Urinary bladder (tissue), 3 donors: ENCODE measurements at regions not wholly inside any gene's neighbourhood (a gene's known extent, or its start where the extent isn't known, plus 50 kb on each side); places are given as distances from the start of the nearest gene placed in this dataset.

Source experiments
- DNase-seq: peaks from one replicate; pipeline ENCODE4 v3.0.0-alpha.2; 2015; ENCODE audit errors: extremely low spot score
- H3K27ac ChIP-seq: one replicate; pipeline ENCODE4 v1.5.1; 2013; ENCODE audit warnings: low read depth, mild to moderate bottlenecking, moderate library complexity
- H3K36me3 ChIP-seq: one replicate; pipeline ENCODE4 v1.6.1; 2013; ENCODE audit warnings: mild to moderate bottlenecking, moderate library complexity; ENCODE audit not compliant: insufficient read depth
- H3K4me1 ChIP-seq: one replicate; pipeline ENCODE4 v1.6.1; 2013; ENCODE audit warnings: mild to moderate bottlenecking, moderate library complexity; ENCODE audit not compliant: insufficient read depth
- H3K4me3 ChIP-seq: one replicate; pipeline ENCODE4 v1.5.1; 2013; ENCODE audit warnings: low read depth, low read length
- WGBS: extraction: QIAGEN DNeasy Blood & Tissue Kit; methylation state at CpG from one replicate; pipeline ENCODE4 v1.1.7; 2013; 5-methylcytosine and 5-hydroxymethylcytosine counted together
- donor health status: healthy with polysubstance abuse.
- donor health status: healthy.

DNA sequence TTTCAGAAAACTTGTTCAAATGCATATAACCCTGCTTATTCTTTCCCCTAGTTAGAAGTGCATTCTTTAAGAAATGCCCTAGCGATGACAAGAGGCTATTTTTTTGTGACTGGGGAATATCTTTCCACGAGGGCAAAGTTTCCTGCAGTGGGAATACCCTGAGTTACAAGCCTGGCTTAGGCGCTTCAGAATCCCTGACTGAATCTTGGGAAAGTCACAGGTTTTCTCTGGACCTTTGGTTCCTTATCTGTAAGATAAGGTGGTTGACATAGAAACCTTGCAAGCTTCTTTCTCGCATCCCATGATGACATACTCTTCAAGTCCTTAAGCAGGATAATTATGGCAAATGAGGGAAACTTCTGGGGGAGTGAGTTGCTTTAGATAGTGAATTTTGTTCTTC is 80.5 kb upstream of the FZD8 start:
- Histone ChIP-seq H3K36me3 (no peaks in the 10 kb centered on the region), H3K4me3 (no peak overlapping the region), H3K27ac (no peak overlapping the region), H3K4me1 (no peaks in the 10 kb centered on the region)
- WGBS = 73% methylated on average over 4 of the region's 4 CpGs
- DNase-seq = no peak

DNA sequence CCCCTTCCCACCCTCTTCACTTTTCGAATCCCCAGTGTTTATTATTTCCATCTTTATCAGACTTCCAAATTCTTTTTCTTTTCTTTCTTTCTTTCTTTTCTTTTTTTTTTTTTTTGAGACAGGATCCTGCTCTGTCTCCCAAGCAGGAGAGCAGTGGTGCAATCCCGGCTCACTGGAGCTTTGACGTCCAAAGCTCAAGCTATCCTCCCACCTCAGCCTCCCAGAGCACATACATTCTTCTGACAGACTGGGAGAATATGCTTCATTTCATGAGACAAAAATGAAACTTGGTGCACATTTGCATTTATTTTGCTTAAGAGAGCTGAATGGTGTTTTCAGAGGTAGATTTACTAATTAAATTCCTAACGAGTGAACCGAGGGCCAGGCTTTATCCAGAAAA is 80.1 kb upstream of the FZD8 start:
- WGBS = 90% methylated on average over 5 of the region's 5 CpGs
- Histone ChIP-seq H3K36me3 (no peaks in the 10 kb centered on the region), H3K4me1 (no peaks in the 10 kb centered on the region), H3K27ac (no peak overlapping the region), H3K4me3 (no peak overlapping the region)
- no peak for DNase-seq

DNA sequence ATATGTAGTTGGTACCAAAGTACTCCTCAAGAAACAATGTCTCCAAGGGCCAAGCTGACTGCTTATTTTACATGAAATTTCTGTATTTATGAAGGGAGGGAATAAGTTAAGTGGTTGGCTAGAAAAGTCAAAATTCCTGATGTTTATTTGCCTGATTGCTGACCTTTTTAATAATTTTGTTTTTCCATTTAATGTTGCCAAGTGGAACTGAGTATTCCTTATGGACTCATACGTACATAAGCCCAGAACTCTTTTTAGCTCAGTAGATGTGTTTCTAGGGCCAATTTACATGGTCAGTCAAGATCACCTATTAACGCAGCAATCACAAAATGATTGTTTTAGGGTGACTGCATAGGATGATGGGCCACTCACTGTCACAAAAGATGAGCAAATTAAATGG is 78.3 kb upstream of the FZD8 start:
- DNase-seq = no peak
- Histone ChIP-seq H3K36me3 (no peaks in the 10 kb centered on the region), H3K4me3 (no peak overlapping the region), H3K27ac (no peak overlapping the region), H3K4me1 (no peaks in the 10 kb centered on the region)
- 79% methylated on average over 2 of the region's 2 CpGs for WGBS

DNA sequence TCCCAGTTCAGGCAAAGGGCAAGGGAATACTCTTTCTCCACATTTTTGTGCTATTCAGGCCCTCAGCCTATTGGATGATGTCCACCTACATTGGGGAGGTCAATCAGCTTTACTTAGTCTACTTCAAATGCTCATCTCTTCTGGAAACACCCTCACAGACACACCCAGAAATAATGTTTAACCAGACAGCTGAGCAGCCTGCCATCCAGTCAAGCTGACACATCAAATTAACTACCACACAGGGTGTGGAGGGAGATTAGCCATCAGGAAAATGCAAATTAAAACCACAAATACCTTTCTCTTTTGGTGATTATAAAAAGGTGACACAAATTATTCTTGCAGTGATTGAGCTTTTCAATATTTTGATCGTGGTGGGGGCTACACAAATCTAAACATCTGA is 74.7 kb upstream of the FZD8 start:
- H3K36me3 ChIP-seq = no peaks in the 10 kb centered on the region
- H3K4me3 ChIP-seq = no peak overlapping the region
- 81% methylated on average over 1 of the region's 1 CpG for WGBS
- no peak overlapping the region for H3K27ac ChIP-seq
- no peak for DNase-seq
- no peaks in the 10 kb centered on the region for H3K4me1 ChIP-seq

DNA sequence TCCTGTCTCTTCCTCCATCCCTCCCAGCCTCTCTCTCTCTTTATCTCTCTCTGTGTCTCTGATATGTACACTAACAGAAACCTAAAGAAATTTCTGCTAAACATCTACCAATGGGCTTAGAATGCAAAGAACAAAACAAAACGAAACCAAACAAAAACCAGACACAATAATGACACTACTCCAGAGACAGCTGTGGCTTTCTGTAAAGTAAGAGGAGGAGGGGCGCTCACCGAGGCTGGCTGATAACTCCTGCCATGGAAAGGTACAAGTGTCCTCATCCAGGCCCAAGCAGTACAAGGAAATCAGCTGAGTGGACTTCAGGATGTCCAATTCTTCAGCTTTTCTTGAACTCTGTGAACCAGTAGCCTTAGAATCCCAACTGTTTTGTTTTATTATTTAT is 70.4 kb upstream of the FZD8 start:
- no peak overlapping the region for H3K4me3 ChIP-seq
- H3K27ac ChIP-seq = no peak overlapping the region
- no peaks in the 10 kb centered on the region for H3K36me3 ChIP-seq
- DNase-seq = no peak
- H3K4me1 ChIP-seq = no peaks in the 10 kb centered on the region
- 61% methylated on average over 3 of the region's 3 CpGs for WGBS

DNA sequence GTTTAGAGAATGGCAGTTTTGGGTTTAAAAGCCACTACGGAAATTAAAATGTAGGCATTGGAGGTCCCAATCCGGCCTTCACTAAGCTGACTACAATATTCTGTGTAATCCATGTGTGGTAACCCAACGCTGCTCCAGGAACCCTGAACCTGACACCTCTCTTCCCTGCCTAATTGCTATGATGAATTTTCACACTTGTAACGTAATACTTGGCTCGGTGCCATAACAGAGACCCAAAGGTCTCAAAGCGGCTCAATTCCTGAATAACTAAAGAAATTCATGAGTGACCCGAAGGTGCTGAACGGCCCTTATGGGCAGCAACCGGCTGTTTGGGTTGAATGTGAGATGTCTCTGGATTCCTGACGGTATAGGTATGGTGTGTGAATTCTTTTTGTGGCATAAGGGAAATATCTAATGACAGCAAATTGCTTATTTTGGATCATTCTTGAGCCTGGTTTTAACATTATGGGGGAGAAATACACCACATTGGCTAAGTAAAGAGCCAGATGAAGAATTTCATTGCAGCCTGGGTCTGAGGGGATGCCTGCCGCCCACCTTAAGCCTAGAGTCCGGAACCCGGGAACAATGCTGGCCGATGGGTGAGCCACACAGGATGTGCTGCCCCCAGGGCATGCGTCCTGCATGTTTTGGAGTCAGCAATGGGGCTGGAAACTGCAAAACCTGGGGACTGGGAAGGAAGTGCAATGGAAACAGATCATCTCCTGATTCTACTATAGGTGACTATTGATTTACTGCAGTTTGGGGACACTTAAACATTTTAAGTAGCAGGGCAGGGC is 69.7 kb upstream of the FZD8 start:
- WGBS = 81% methylated on average over 15 of the region's 15 CpGs
- no peak overlapping the region for H3K27ac ChIP-seq
- no peaks in the 10 kb centered on the region for H3K4me1 ChIP-seq
- no peak for DNase-seq
- H3K36me3 ChIP-seq = no peaks in the 10 kb centered on the region
- H3K4me3 ChIP-seq = no peak overlapping the region

DNA sequence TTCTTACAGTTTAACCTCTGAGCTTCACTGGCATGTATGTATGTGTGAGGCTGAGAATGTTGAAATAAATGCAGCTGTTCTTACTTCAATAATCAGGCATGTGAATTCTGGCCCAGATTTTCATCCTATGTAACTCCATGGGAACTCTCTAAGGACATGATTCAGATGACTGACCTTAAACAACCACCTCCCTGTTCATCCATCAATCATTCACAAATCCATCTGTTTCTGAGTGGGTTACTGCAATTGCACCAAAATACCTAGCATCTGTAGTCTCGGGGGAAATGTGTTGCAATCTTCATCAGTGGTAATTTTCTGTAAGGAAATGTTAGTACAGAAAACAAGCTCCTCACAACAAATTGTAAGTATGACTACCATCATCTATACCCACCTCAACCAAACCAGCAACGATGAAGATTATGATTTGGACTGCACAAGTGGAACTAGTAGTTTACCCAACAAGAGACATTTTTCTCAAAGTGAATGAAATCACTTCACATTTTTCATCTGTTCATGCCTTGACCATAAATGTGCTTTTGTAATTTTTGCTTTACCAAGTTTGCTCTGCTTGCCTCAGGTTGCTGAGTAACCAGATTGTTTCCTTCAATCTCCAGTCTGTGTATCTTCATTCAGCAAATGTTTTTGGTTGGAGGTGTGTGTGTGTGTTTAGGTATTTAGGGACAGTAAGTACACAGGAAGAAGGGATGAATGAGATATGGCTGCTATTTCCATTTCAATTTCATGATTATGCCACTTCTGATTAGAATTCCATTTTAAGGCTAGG is 65.7 kb upstream of the FZD8 start:
- Histone ChIP-seq H3K27ac (no peak overlapping the region), H3K4me1 (no peaks in the 10 kb centered on the region), H3K36me3 (no peaks in the 10 kb centered on the region), H3K4me3 (no peak overlapping the region)
- DNase-seq = no peak
- WGBS = 90% methylated on average over 2 of the region's 2 CpGs

DNA sequence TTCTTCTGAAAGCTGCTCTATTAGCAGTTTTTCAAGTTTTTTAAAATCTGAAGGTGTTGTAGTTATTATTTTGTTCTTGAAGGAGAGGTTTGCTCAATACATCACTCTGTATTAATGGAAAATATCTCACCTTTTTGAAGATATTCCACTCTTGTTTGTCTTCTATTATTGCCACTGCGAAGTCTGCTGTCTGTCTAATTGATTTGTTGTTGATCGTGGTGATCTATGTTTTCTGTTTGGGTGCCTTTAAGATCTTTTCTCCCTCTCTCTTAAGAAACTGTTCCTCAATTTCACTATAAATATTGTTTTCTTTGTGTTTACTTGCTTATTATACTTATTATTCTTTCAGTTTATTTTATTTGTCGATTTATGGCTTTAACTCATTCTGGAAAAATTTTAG is 64.9 kb upstream of the FZD8 start:
- 95% methylated on average over 3 of the region's 3 CpGs for WGBS

DNA sequence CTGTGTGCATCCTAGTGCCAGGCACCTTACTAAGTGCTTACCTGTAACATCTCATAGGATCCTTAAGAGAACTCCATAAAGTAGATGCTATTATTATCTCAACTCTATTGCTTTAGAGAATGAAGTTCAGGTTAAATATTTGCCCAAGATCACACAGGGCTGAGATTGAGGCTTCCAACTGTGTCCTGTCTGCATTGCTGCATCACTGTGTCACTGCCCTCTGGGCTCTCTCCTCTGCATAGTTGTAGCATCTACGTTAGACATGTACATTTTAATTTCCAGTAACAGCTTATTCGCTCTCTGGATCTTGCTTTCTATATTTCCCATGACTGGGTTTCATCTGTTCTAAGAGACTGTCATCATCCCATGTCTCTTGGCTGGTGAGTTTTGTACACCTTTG is 63.6 kb upstream of the FZD8 start:
- Histone ChIP-seq H3K4me1 (no peaks in the 10 kb centered on the region), H3K36me3 (no peaks in the 10 kb centered on the region), H3K27ac (no peak overlapping the region), H3K4me3 (no peak overlapping the region)
- DNase-seq = no peak
- 87% methylated on average over 2 of the region's 2 CpGs for WGBS

More for the DNA sequence above, 64.9 kb upstream of the FZD8 start:
- Histone ChIP-seq H3K27ac (no peak overlapping the region), H3K4me3 (no peak overlapping the region), H3K36me3 (no peaks in the 10 kb centered on the region), H3K4me1 (no peaks in the 10 kb centered on the region)
- no peak for DNase-seq

DNA sequence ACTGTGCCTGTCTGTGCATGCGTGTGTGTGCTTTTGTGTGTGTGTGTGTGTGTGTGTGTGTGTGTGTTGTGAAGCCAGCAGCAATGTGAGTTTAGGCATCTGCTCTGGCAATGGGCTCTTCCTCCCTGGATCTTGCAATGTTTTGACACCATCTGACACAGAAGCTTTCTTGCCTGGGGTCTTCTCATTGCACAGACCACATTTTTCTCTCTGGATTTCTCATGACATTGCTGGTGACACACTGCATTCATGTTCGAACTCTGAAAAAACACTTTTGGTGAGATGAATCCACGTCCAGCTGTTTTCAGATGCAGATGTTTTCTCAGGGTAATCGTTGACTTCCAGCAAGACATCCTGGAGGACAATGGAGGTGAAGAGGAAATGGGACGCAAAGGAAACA is 63.0 kb upstream of the FZD8 start:
- H3K36me3 ChIP-seq = no peaks in the 10 kb centered on the region
- H3K4me3 ChIP-seq = no peak overlapping the region
- 76% methylated on average over 5 of the region's 5 CpGs for WGBS
- H3K27ac ChIP-seq = no peak overlapping the region
- DNase-seq = no peak
- H3K4me1 ChIP-seq = no peaks in the 10 kb centered on the region

DNA sequence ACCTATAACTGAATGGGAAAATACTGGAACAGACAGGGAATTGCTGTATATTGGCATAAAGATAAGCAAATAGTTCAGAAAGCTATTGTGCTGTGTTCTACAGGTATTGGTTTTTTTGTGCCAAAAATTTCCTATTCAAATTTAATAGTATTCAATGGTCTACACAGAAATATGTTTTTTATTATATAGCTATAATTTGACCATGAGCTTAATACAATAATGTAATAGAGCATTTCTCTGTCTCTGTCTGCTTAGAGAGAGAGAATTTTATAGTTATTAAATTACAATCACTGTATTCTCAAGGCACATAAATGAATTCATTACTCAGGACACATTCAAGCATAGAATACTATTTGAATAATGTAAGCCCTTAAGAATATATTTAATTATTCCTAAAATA is 62.3 kb upstream of the FZD8 start:
- H3K36me3 ChIP-seq = no peaks in the 10 kb centered on the region
- DNase-seq = no peak

DNA sequence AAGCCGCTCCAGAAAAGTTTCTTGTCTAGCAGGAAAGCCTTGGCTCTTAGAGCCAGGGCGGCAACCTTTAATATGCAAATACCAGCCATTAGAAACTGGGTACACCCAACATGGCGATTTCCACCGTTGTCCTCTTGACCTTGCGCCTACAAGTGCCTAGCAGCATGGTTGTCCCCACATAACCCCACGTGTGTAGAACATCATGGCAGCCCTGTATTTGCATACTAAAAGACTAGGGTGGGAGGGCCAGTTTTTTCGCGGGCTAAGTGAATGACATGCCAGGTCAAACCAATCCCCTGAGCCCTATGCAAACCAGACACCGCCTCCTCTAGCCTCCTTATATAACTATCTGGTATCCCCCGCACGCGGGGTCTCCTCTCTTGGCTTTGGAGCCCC is 58.4 kb upstream of the FZD8 start:
- no peak overlapping the region for H3K27ac ChIP-seq
- 84% methylated on average over 12 of the region's 12 CpGs for WGBS
- H3K36me3 ChIP-seq = no peaks in the 10 kb centered on the region
- H3K4me3 ChIP-seq = no peak overlapping the region
- no peak for DNase-seq
- no peaks in the 10 kb centered on the region for H3K4me1 ChIP-seq

More for the DNA sequence above, 62.3 kb upstream of the FZD8 start:
- H3K27ac ChIP-seq = no peak overlapping the region
- H3K4me1 ChIP-seq = no peaks in the 10 kb centered on the region
- H3K4me3 ChIP-seq = no peak overlapping the region

DNA sequence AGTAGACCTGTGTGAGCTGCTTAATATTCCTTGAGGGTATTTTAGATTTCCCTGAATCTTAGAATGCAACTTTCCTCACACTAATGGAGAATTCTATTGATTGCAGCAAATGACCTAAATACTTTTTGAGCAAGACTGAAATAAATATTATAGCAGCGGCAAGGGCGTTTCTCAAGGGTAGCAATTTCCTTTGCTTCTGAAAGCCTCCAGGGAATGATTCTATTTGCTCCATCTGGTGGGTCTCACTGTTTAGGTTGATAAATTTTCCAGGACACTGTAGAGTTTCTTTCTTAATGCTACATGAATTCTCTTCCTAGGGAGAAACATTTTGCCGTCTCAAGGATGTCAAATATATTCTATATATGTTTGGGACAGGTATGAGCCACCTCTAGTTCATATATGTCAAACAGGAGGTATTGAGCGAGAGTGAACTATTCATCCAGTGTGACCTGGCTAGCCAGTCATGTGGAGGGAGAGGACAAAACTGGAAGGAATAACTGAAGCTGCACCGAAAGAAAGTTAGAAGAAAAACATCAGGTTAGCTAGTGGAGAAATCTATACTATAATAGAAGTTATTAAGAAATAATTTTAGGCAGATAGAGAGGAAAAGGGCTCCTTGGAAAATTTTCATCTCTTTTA is 57.9 kb upstream of the FZD8 start:
- Histone ChIP-seq H3K4me3 (no peak overlapping the region), H3K4me1 (no peaks in the 10 kb centered on the region), H3K36me3 (no peaks in the 10 kb centered on the region), H3K27ac (no peak overlapping the region)
- 82% methylated on average over 5 of the region's 5 CpGs for WGBS
- no peak for DNase-seq
